ENCODE measurements at regions not wholly inside any gene's neighbourhood (a gene's known extent, or its start where the extent isn't known, plus 50 kb on each side); places are given as distances from the start of the nearest gene placed in this dataset.

DNA sequence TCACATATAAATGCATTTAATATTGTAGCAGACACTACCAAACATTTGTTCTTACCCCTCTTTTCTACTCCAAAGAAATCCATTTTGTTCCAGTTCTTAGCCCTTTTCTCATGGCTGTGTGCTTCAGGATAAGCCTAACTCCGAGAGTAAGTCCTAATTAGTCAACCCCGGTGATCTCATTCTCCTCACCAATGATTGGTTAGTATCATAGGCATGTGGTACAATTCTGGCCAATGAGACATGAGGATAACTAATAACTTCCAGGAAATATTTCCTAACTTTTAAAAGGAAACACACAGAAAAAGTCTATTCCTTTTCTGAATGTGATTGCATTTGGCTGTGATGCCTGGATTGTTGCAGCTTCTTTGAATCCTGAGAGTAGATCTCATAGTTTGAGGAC lies 116.0 kb downstream of the GPR63 start (continued):
- TF ChIP-seq SAP30 (IDR thresholded peaks at IDR 0.05; ENCODE audit: insufficient read depth, insufficient replicate concordance, low read length): no peak
- TF ChIP-seq BRCA1 (IDR thresholded peaks at IDR 0.05; ENCODE audit: low read depth, low read length): no peak
- TF ChIP-seq TAF7 (optimal IDR thresholded peaks at IDR 0.05; ENCODE audit: borderline replicate concordance, low read depth, low read length): no peak
- no peak for TF ChIP-seq KDM1A (IDR thresholded peaks at IDR 0.05; ENCODE audit: borderline replicate concordance, low read length)
- no peak for TF ChIP-seq KDM4A (IDR thresholded peaks at IDR 0.05; ENCODE audit: low read depth, low read length, severe bottlenecking)
- TF ChIP-seq SP1 (IDR thresholded peaks at IDR 0.05; ENCODE audit: low read depth, low read length): no peak
